GM20431 (cell line): ENCODE measurements at regions not wholly inside any gene's neighbourhood (a gene's known extent, or its start where the extent isn't known, plus 50 kb on each side); places are given as distances from the start of the nearest gene placed in this dataset.
"Not testable (repeated sequence)": the region's sequence is repeated elsewhere in the genome, so short reads cannot be mapped to it uniquely, and the experiment has no call there.

Experiments
- in situ Hi-C: fragments of 300-500 bp; cut with MseI, MboI; formaldehyde crosslinking; loops from one replicate; pipeline ENCODE4 v1.15.0; 2020; ENCODE audit warnings: low sequenced_read_pairs; ENCODE audit not compliant: unreplicated experiment

GRCh38 chr11:42390116-42390515 is 921.7 kb upstream of the API5 start:
- in situ Hi-C loops: no loop called here

- in situ Hi-C loops: no loop called here
These were observed 914.3 kb upstream of the API5 start for GRCh38 chr11:42397483-42397882.

GRCh38 chr11:42407341-42407740 is 904.5 kb upstream of the API5 start:
- in situ Hi-C loops: no loop called here

GRCh38 chr11:42410251-42410955 is 901.4 kb upstream of the API5 start:
- in situ Hi-C loops: no loop called here

GRCh38 chr11:42412590-42412989 is 899.2 kb upstream of the API5 start:
- in situ Hi-C loops: no loop called here

GRCh38 chr11:42417691-42418090 is 894.1 kb upstream of the API5 start:
- in situ Hi-C loops: no loop called here

GRCh38 chr11:42422090-42422489 is 889.7 kb upstream of the API5 start:
- in situ Hi-C loops: no loop called here

- in situ Hi-C loops: not testable (repeated sequence)
These were observed 876.9 kb upstream of the API5 start for GRCh38 chr11:42434911-42435310.

- in situ Hi-C loops: no loop called here
These were observed 867.4 kb upstream of the API5 start for GRCh38 chr11:42444406-42444805.

- in situ Hi-C loops: no loop called here
These were observed 849.1 kb upstream of the API5 start for GRCh38 chr11:42462558-42463310.

- in situ Hi-C loops: no loop called here
These were observed 846.2 kb upstream of the API5 start for GRCh38 chr11:42465623-42466022.

GRCh38 chr11:42473106-42473505 is 838.7 kb upstream of the API5 start:
- in situ Hi-C loops: no loop called here

GRCh38 chr11:42482822-42483221 is 829.0 kb upstream of the API5 start:
- in situ Hi-C loops: no loop called here

GRCh38 chr11:42490506-42490905 is 821.3 kb upstream of the API5 start:
- in situ Hi-C loops: no loop called here

GRCh38 chr11:42494459-42494858 is 817.3 kb upstream of the API5 start:
- in situ Hi-C loops: no loop called here

GRCh38 chr11:42498971-42499370 is 812.8 kb upstream of the API5 start:
- in situ Hi-C loops: no loop called here

GRCh38 chr11:42502151-42502550 is 809.6 kb upstream of the API5 start:
- in situ Hi-C loops: no loop called here

GRCh38 chr11:42521994-42522393 is 789.8 kb upstream of the API5 start:
- in situ Hi-C loops: no loop called here

GRCh38 chr11:42524534-42525227 is 787.1 kb upstream of the API5 start:
- in situ Hi-C loops: loop anchor here (25.0 kb wide), 1 partner anchor 1062 kb away; the partner anchor contains the start of gene LRRC4C

- in situ Hi-C loops: loop anchor here (25.0 kb wide), 1 partner anchor 1064 kb away; the partner anchor contains the start of gene LRRC4C
These were observed 785.4 kb upstream of the API5 start for GRCh38 chr11:42526426-42526825.

GRCh38 chr11:42528471-42528870 is 783.3 kb upstream of the API5 start:
- in situ Hi-C loops: loop anchor here (25.0 kb wide), 1 partner anchor 1066 kb away; the partner anchor contains the start of gene LRRC4C
